ENCODE measurements at regions not wholly inside any gene's neighbourhood (a gene's known extent, or its start where the extent isn't known, plus 50 kb on each side); places are given as distances from the start of the nearest gene placed in this dataset.

GRCh38 chr12:126558810-126559209, 1493.6 kb downstream of the AACS start:
- TF ChIP-seq CTCF (conservative IDR thresholded peaks at IDR 0.05 in 1 of 2, IDR thresholded peaks at IDR 0.05 in 1 of 2; ENCODE audit: extremely low read depth in 1 of 2, insufficient read depth in 1 of 2, low read depth in 1 of 2, low read length in 2 of 2): no peak
- no peak for TF ChIP-seq EZH2 (IDR thresholded peaks at IDR 0.05; ENCODE audit: borderline replicate concordance, low read length)

All from mammary epithelial cell (primary cell).